22Rv1 (cell line): ENCODE measurements at regions not wholly inside any gene's neighbourhood (a gene's known extent, or its start where the extent isn't known, plus 50 kb on each side); places are given as distances from the start of the nearest gene placed in this dataset.

Source experiments
- H3K27ac ChIP-seq: fragments of 450-650 bp; 2 replicates; pipeline ENCODE4 v1.5.1; 2017
- CTCF ChIP-seq: fragments of 450-650 bp; IDR thresholded peaks from 2 replicates; pipeline ENCODE4 v1.5.1; 2017; ENCODE audit warnings: mild to moderate bottlenecking
- ZFX ChIP-seq: fragments of 450-650 bp; IDR thresholded peaks from 2 replicates; pipeline ENCODE4 v1.6.1; 2017; ENCODE audit warnings: antibody characterized with exemption, borderline replicate concordance

- no peak overlapping the region for H3K27ac ChIP-seq
- TF ChIP-seq CTCF (peak; percentile 73), ZFX (no peak)
Observed at GRCh38 chr16:85479972-85480726, 133.0 kb upstream of the GSE1 start.

- H3K27ac ChIP-seq: no peak overlapping the region
Observed at GRCh38 chr16:85480727-85481101, 132.4 kb upstream of the GSE1 start.

GRCh38 chr16:85481206-85481605 is 131.9 kb upstream of the GSE1 start:
- no peak for TF ChIP-seq ZFX
- TF ChIP-seq CTCF: no peak
- no peak overlapping the region for H3K27ac ChIP-seq

More at GRCh38 chr16:85480727-85481101, 132.4 kb upstream of the GSE1 start:
- TF ChIP-seq CTCF (no peak), ZFX (no peak)

- no peak for TF ChIP-seq CTCF
- H3K27ac ChIP-seq: no peak overlapping the region
Observed at GRCh38 chr16:85481738-85482137, 131.4 kb upstream of the GSE1 start.

GRCh38 chr16:85483424-85483823 is 129.7 kb upstream of the GSE1 start:
- no peak overlapping the region for H3K27ac ChIP-seq
- no peak for TF ChIP-seq CTCF
- TF ChIP-seq ZFX: no peak

GRCh38 chr16:85484347-85485300 is 128.5 kb upstream of the GSE1 start:
- TF ChIP-seq CTCF (no peak), ZFX (no peak)
- no peak overlapping the region for H3K27ac ChIP-seq

- no peak overlapping the region for H3K27ac ChIP-seq
- TF ChIP-seq ZFX (no peak), CTCF (no peak)
Observed at GRCh38 chr16:85485379-85485778, 127.7 kb upstream of the GSE1 start.
